ENCODE measurements at regions not wholly inside any gene's neighbourhood (a gene's known extent, or its start where the extent isn't known, plus 50 kb on each side); places are given as distances from the start of the nearest gene placed in this dataset.

DNA sequence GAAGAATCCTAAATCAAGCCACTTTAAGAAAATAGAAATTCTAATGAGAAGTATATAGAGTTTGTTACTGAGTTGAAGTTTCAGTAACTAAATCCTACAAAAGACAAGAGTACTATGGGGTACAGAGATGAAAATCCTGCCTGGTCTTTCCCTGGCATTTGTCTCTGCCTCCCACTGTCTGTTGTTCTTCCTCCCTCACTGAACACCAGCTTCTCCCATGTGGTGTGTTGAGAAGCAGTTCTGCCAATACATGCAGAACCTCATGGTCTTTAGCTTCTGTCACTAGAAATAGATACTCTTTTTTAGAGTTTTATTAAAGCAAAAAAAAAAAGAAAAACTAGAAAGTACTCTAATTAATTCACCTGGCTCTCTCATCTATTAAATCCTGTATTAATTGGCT, 664.4 kb downstream of the CDH8 start:
- Histone ChIP-seq H3K36me3 (ENCODE audit: low read depth) (no peaks in the 10 kb centered on the region), H3K9me3 (no peaks in the 10 kb centered on the region), H3K4me1 (ENCODE audit: low read depth) (no peaks in the 10 kb centered on the region), H3K4me3 (no peak overlapping the region)
- TF ChIP-seq, protein P1, sequence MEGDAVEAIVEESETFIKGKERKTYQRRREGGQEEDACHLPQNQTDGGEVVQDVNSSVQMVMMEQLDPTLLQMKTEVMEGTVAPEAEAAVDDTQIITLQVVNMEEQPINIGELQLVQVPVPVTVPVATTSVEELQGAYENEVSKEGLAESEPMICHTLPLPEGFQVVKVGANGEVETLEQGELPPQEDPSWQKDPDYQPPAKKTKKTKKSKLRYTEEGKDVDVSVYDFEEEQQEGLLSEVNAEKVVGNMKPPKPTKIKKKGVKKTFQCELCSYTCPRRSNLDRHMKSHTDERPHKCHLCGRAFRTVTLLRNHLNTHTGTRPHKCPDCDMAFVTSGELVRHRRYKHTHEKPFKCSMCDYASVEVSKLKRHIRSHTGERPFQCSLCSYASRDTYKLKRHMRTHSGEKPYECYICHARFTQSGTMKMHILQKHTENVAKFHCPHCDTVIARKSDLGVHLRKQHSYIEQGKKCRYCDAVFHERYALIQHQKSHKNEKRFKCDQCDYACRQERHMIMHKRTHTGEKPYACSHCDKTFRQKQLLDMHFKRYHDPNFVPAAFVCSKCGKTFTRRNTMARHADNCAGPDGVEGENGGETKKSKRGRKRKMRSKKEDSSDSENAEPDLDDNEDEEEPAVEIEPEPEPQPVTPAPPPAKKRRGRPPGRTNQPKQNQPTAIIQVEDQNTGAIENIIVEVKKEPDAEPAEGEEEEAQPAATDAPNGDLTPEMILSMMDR (IDR thresholded peaks at IDR 0.05) = no peak
- intact Hi-C loops (cut with DNase I, micrococcal nuclease) = no loop called here
- ATAC-seq (no peak), DNase-seq (no peak)

- no peaks in the 10 kb centered on the region for H3K36me3 ChIP-seq (ENCODE audit: low read depth)
- no peak for ATAC-seq
- TF ChIP-seq, protein P1 (IDR thresholded peaks at IDR 0.05) = no peak
- intact Hi-C loops (cut with DNase I, micrococcal nuclease) = no loop called here
- no peak overlapping the region for H3K4me3 ChIP-seq
- no peaks in the 10 kb centered on the region for H3K9me3 ChIP-seq
- no peaks in the 10 kb centered on the region for H3K4me1 ChIP-seq (ENCODE audit: low read depth)
- DNase-seq = no peak
Measured at GRCh38 chr16:61371388-61371787, 664.9 kb downstream of the CDH8 start.

GRCh38 chr16:61370564-61370963, 665.7 kb downstream of the CDH8 start:
- no peak for DNase-seq
- intact Hi-C loops (cut with DNase I, micrococcal nuclease) = no loop called here
- TF ChIP-seq, protein P1 (IDR thresholded peaks at IDR 0.05) = no peak
- Histone ChIP-seq H3K9me3 (no peaks in the 10 kb centered on the region), H3K36me3 (ENCODE audit: low read depth) (no peaks in the 10 kb centered on the region), H3K4me3 (no peak overlapping the region), H3K4me1 (ENCODE audit: low read depth) (no peaks in the 10 kb centered on the region)
- ATAC-seq = no peak

- no peak for ATAC-seq
- no peaks in the 10 kb centered on the region for H3K36me3 ChIP-seq (ENCODE audit: low read depth)
- H3K9me3 ChIP-seq = no peaks in the 10 kb centered on the region
- TF ChIP-seq, protein P1 (IDR thresholded peaks at IDR 0.05) = no peak
- no peak overlapping the region for H3K4me3 ChIP-seq
- DNase-seq = no peak
- intact Hi-C loops (cut with DNase I, micrococcal nuclease) = no loop called here
- H3K4me1 ChIP-seq (ENCODE audit: low read depth) = no peaks in the 10 kb centered on the region
Measured at GRCh38 chr16:61366006-61366405, 670.2 kb downstream of the CDH8 start.

GRCh38 chr16:61364990-61365389, 671.2 kb downstream of the CDH8 start:
- Histone ChIP-seq H3K4me1 (ENCODE audit: low read depth) (no peaks in the 10 kb centered on the region), H3K9me3 (no peaks in the 10 kb centered on the region), H3K36me3 (ENCODE audit: low read depth) (no peaks in the 10 kb centered on the region), H3K4me3 (no peak overlapping the region)
- intact Hi-C loops (cut with DNase I, micrococcal nuclease) = no loop called here
- TF ChIP-seq, protein P1 (IDR thresholded peaks at IDR 0.05) = no peak
- ATAC-seq (no peak), DNase-seq (no peak)

- DNase-seq = no peak
- intact Hi-C loops (cut with DNase I, micrococcal nuclease) = no loop called here
- TF ChIP-seq, protein P1 (IDR thresholded peaks at IDR 0.05) = no peak
- H3K36me3 ChIP-seq (ENCODE audit: low read depth) = no peaks in the 10 kb centered on the region
- H3K4me1 ChIP-seq (ENCODE audit: low read depth) = no peaks in the 10 kb centered on the region
- H3K9me3 ChIP-seq = no peaks in the 10 kb centered on the region
- H3K4me3 ChIP-seq = no peak overlapping the region
- no peak for ATAC-seq
Measured at GRCh38 chr16:61362585-61362984, 673.7 kb downstream of the CDH8 start.

Measured in mucosa of descending colon (tissue), 3 donors.